Gastrocnemius medialis (tissue), 4 donors: ENCODE measurements at regions not wholly inside any gene's neighbourhood (a gene's known extent, or its start where the extent isn't known, plus 50 kb on each side); places are given as distances from the start of the nearest gene placed in this dataset.

ENCODE experiments used
- CTCF ChIP-seq, 5 experiments: fragments of 450-650 bp in 3 of 5; fragments of 200-600 bp in 2 of 5; sonication (generic) in 2 of 5; IDR thresholded peaks in 4 of 5; conservative IDR thresholded peaks in 1 of 5; 1 replicate in 4 of 5; 2 replicates in 1 of 5; pipeline ENCODE4 v1.5.1; 2016 to 2019; ENCODE audit warnings: antibody characterized with exemption in 5 of 5, mild to moderate bottlenecking in 3 of 5, moderate library complexity in 3 of 5
- POLR2A ChIP-seq, 2 donors: fragments of 450-650 bp; IDR thresholded peaks; one replicate each; pipeline ENCODE4 v1.6.1; 2017; ENCODE audit warnings: antibody characterized with exemption in 2 of 2, mild to moderate bottlenecking in 2 of 2, moderate library complexity in 2 of 2

GRCh38 chr4:176569301-176569700 is 223.4 kb downstream of the VEGFC start:
- TF ChIP-seq POLR2A (IDR thresholded peaks at IDR 0.05) (no peak), CTCF (IDR thresholded peaks at IDR 0.05 in 4 of 5, conservative IDR thresholded peaks at IDR 0.05 in 1 of 5) (no peak)
